Skeletal muscle satellite cell (primary cell): ENCODE measurements at regions not wholly inside any gene's neighbourhood (a gene's known extent, or its start where the extent isn't known, plus 50 kb on each side); places are given as distances from the start of the nearest gene placed in this dataset.
A peak's percentile ranks its signal among the peaks of the same experiment; 100 is the strongest.
"Not testable (repeated sequence)": the region's sequence is repeated elsewhere in the genome, so short reads cannot be mapped to it uniquely, and the experiment has no call there.

Source experiments
- H3K27me3 ChIP-seq: 2 replicates; pipeline ENCODE4 v1.7.0; 2013; ENCODE audit warnings: low read length; ENCODE audit not compliant: control insufficient read depth, insufficient read depth
- H3K36me3 ChIP-seq: 2 replicates; pipeline ENCODE4 v1.7.0; 2013; ENCODE audit warnings: mild to moderate bottlenecking, control low read depth, low read length; ENCODE audit not compliant: insufficient read depth
- H3K4me1 ChIP-seq: 2 replicates; pipeline ENCODE4 v1.7.0; 2013; ENCODE audit warnings: low read length; ENCODE audit not compliant: control insufficient read depth, insufficient read depth
- H3K4me2 ChIP-seq: 2 replicates; pipeline ENCODE4 v1.7.0; 2013; ENCODE audit warnings: mild to moderate bottlenecking, low read length
- H3K4me3 ChIP-seq: 2 replicates; pipeline ENCODE4 v1.7.0; 2013; ENCODE audit warnings: low read length
- H3K9ac ChIP-seq: 2 replicates; pipeline ENCODE4 v1.7.0; 2013; ENCODE audit warnings: mild to moderate bottlenecking, low read depth, low read length, moderate library complexity
- H3K9me3 ChIP-seq: replicated peaks from 2 replicates; pipeline ENCODE4 v1.7.0; 2013; ENCODE audit warnings: mild to moderate bottlenecking, control low read depth, low read length

DNA sequence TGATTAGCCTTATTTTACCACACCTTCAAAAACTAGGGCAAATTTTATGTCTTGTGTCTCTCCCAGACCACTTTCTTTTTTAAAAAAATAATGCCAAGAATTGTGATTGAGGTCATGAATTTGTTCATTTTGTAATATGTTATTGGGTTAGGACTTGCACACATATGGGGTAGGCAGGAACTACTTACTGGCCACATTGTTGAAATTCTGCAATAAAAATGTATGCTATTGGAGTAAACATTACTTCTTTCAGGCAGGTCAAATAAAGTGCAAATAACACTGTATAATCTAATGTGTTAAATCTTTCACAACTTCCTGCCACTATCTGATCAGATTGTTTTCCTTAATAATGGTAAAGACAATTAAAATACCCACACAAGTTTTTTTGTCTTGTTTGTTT is 166.6 kb upstream of the COL11A1 start:
- Histone ChIP-seq H3K9me3 (no peaks in the 10 kb centered on the region), H3K4me2 (no peak overlapping the region), H3K9ac (no peak overlapping the region), H3K4me3 (no peak overlapping the region), H3K36me3 (no peaks in the 10 kb centered on the region), H3K27me3 (no peaks in the 10 kb centered on the region), H3K4me1 (peaks cover 8% of the 10 kb centered on the region)

- H3K4me3 ChIP-seq: no peak overlapping the region
Measured at GRCh38 chr1:103273106-103273505, 164.8 kb upstream of the COL11A1 start.

DNA sequence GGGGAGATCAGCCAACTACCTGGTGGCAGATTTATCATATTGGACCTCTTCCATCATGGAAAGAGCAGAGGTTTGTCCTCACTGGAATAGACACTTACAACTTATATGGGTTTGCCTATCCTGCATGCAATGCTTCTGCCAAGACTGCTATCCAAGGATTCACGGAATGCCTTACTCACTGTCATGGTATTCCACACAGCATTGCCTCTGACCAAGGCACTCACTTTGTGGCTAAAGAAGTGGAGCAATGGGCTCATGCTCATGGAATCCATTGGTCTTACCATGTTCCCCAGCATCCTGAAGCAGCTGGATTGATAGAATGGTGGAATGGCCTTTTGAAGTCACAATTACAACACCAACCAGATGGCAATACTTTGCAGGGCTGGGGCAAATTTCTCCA is 163.1 kb upstream of the COL11A1 start:
- H3K4me1 ChIP-seq: peaks cover 12% of the 10 kb centered on the region
- not testable (repeated sequence) for H3K4me2 ChIP-seq, H3K36me3 ChIP-seq, H3K27me3 ChIP-seq, H3K4me3 ChIP-seq, H3K9me3 ChIP-seq, H3K9ac ChIP-seq

More at GRCh38 chr1:103273106-103273505, 164.8 kb upstream of the COL11A1 start:
- Histone ChIP-seq H3K4me2 (no peak overlapping the region), H3K4me1 (peaks cover 8% of the 10 kb centered on the region), H3K36me3 (no peaks in the 10 kb centered on the region), H3K27me3 (no peaks in the 10 kb centered on the region), H3K9me3 (no peaks in the 10 kb centered on the region), H3K9ac (no peak overlapping the region)

- peaks cover 23% of the 10 kb centered on the region for H3K4me1 ChIP-seq
- no peaks in the 10 kb centered on the region for H3K36me3 ChIP-seq
- H3K27me3 ChIP-seq: no peaks in the 10 kb centered on the region
- no peak overlapping the region for H3K4me2 ChIP-seq
- no peaks in the 10 kb centered on the region for H3K9me3 ChIP-seq
- H3K4me3 ChIP-seq: no peak overlapping the region
- H3K9ac ChIP-seq: no peak overlapping the region
Measured at GRCh38 chr1:103267893-103268292, 159.6 kb upstream of the COL11A1 start.

- H3K27me3 ChIP-seq: no peaks in the 10 kb centered on the region
- no peak overlapping the region for H3K9ac ChIP-seq
- no peak overlapping the region for H3K4me2 ChIP-seq
- H3K9me3 ChIP-seq: no peaks in the 10 kb centered on the region
- no peaks in the 10 kb centered on the region for H3K36me3 ChIP-seq
- H3K4me3 ChIP-seq: no peak overlapping the region
- peaks cover 23% of the 10 kb centered on the region for H3K4me1 ChIP-seq
Measured at GRCh38 chr1:103267266-103267665, 158.9 kb upstream of the COL11A1 start.

GRCh38 chr1:103266036-103266435 is 157.7 kb upstream of the COL11A1 start:
- H3K27me3 ChIP-seq: no peaks in the 10 kb centered on the region
- H3K4me2 ChIP-seq: peak overlapping the region; percentile 73
- peak overlapping the region; percentile 22 for H3K4me3 ChIP-seq
- H3K36me3 ChIP-seq: no peaks in the 10 kb centered on the region
- peaks cover 19% of the 10 kb centered on the region for H3K4me1 ChIP-seq
- H3K9ac ChIP-seq: peak overlapping the region; percentile 78
- H3K9me3 ChIP-seq: no peaks in the 10 kb centered on the region

GRCh38 chr1:103265551-103265950 is 157.2 kb upstream of the COL11A1 start:
- Histone ChIP-seq H3K36me3 (no peaks in the 10 kb centered on the region), H3K27me3 (no peaks in the 10 kb centered on the region), H3K9me3 (no peaks in the 10 kb centered on the region), H3K4me3 (peak overlapping the region; percentile 22), H3K4me2 (peak overlapping the region; percentile 73), H3K4me1 (peaks cover 19% of the 10 kb centered on the region), H3K9ac (peak overlapping the region; percentile 78)

GRCh38 chr1:103259982-103260381 is 151.7 kb upstream of the COL11A1 start:
- no peak overlapping the region for H3K4me2 ChIP-seq
- no peak overlapping the region for H3K9ac ChIP-seq
- H3K4me1 ChIP-seq: peaks cover 18% of the 10 kb centered on the region

GRCh38 chr1:103256490-103256889 is 148.2 kb upstream of the COL11A1 start:
- Histone ChIP-seq H3K4me2 (no peak overlapping the region), H3K4me1 (peaks cover 28% of the 10 kb centered on the region), H3K27me3 (no peaks in the 10 kb centered on the region), H3K36me3 (no peaks in the 10 kb centered on the region), H3K4me3 (no peak overlapping the region), H3K9ac (no peak overlapping the region), H3K9me3 (no peaks in the 10 kb centered on the region)

More at GRCh38 chr1:103259982-103260381, 151.7 kb upstream of the COL11A1 start:
- no peaks in the 10 kb centered on the region for H3K36me3 ChIP-seq
- no peaks in the 10 kb centered on the region for H3K9me3 ChIP-seq
- H3K4me3 ChIP-seq: no peak overlapping the region
- H3K27me3 ChIP-seq: no peaks in the 10 kb centered on the region

GRCh38 chr1:103254691-103255090 is 146.4 kb upstream of the COL11A1 start:
- H3K4me3 ChIP-seq: no peak overlapping the region
- no peaks in the 10 kb centered on the region for H3K27me3 ChIP-seq
- no peaks in the 10 kb centered on the region for H3K9me3 ChIP-seq
- no peak overlapping the region for H3K9ac ChIP-seq
- no peaks in the 10 kb centered on the region for H3K36me3 ChIP-seq
- peaks cover 33% of the 10 kb centered on the region for H3K4me1 ChIP-seq
- H3K4me2 ChIP-seq: peak overlapping the region; percentile 34

GRCh38 chr1:103250441-103250861 is 142.1 kb upstream of the COL11A1 start:
- Histone ChIP-seq H3K36me3 (no peaks in the 10 kb centered on the region), H3K4me2 (no peak overlapping the region), H3K9ac (no peak overlapping the region), H3K27me3 (no peaks in the 10 kb centered on the region), H3K4me3 (no peak overlapping the region), H3K9me3 (no peaks in the 10 kb centered on the region), H3K4me1 (peaks cover 21% of the 10 kb centered on the region)

DNA sequence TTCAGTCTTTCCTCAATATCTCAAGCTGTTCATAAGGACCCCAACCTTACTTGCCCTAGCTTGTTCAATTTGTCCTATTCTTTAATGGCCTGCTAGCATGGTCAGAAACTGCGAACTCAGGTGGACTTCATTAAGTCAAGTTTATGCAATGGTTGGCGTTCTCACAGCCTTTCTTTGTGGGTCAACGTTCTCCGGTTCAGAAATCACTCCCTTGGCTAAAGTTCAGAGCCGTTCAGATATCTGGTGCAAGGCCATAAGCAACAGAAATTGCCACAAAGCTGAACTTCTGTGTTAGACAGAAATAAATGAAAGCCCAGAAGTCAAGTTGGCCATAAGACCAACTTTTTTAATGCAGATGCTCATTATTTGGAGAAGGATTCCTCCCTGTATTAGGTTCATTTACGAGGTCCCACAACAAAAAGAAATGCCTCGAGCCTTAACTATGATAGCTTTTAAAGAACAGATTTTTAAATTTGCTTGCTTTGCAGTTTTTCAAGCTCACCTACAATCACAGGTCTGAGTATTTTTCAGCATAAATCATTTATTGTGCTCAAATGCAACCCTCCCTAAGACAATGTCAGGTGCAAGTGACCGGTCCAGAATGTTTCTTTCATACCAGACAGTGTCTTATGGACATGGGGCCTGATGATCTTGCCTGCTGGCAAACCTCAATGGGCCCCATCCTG is 140.2 kb upstream of the COL11A1 start:
- Histone ChIP-seq H3K4me2 (no peak overlapping the region), H3K9ac (no peak overlapping the region), H3K36me3 (no peaks in the 10 kb centered on the region), H3K27me3 (no peaks in the 10 kb centered on the region), H3K9me3 (no peaks in the 10 kb centered on the region), H3K4me1 (peaks cover 5% of the 10 kb centered on the region), H3K4me3 (no peak overlapping the region)
